ENCODE measurements at regions not wholly inside any gene's neighbourhood (a gene's known extent, or its start where the extent isn't known, plus 50 kb on each side); places are given as distances from the start of the nearest gene placed in this dataset.
"Not testable (repeated sequence)": the region's sequence is repeated elsewhere in the genome, so short reads cannot be mapped to it uniquely, and the experiment has no call there.

DNA sequence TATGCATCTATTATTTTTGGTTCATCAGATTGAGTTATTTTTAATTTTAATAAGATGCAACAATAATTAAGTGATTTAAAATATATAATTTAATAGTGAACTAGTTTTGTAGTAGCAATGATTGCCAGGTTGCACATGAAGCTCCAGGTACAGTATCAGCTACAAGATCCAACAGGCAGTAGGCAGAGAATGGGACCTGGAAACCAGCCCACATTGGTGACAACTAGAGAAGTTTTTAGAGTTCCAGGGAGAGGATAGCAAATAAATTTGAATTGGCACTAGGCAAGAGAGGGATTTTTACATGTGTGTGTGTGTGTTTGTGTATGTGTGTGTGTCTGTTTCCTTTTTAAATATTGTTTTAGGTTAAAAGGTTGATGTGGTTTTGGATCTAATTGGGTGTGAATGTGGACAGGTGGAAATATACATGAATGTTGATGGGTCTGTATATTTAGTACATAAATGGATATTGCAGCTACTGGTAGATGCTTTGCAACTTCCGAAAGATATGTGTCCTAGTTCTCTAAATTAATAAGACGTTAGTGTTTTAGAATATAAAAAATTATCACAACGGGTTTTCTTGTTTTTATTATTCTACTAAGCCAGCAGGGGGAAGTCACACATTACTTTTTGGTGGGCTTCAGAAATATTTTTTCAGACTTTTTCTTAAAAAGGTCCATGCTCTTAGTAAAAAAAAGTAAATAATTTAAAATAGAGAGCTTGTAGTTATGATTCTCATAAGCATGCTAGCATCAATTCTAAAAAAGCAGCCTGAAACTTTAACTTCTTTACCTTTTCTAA lies 110.1 kb upstream of the GBE1 start:
- no peaks in the 10 kb centered on the region for H3K36me3 ChIP-seq (ENCODE audit: control insufficient read depth, insufficient read depth, low read length)
- WGBS (ENCODE audit: insufficient coverage): no CpG with 5 or more reads among the region's 3 CpGs

DNA sequence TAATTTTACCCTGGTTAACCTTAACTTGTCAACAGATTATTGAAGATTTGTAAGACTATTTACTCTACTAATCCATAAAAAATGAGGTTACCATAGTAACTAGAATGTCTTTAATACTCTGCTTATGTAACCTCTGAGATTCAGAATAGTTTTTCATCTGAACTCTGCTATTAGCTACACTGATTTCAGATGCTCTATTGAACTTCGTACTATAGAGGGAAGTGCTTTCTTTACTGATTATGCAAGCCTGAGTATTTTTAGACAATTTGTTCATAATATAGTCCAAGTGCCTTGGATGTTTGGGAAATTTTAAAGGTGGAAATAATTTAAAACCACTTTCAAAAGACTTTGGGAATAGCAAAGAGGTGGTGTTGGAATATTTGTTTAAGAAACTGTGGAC lies 107.9 kb upstream of the GBE1 start:
- Histone ChIP-seq H3K27ac (ENCODE audit: low read depth, low read length) (no peak overlapping the region), H3K36me3 (ENCODE audit: control insufficient read depth, insufficient read depth, low read length) (no peaks in the 10 kb centered on the region), H3K9me3 (ENCODE audit: control insufficient read depth, insufficient read depth, low read length) (no peaks in the 10 kb centered on the region), H3K27me3 (ENCODE audit: control insufficient read depth, insufficient read depth, low read length) (no peaks in the 10 kb centered on the region), H3K4me1 (ENCODE audit: control insufficient read depth, insufficient read depth, low read length) (no peaks in the 10 kb centered on the region), H3K4me3 (ENCODE audit: low read depth, low read length) (no peak overlapping the region)
- no CpG with 5 or more reads among the region's 1 CpG for WGBS (ENCODE audit: insufficient coverage)
- DNase-seq (ENCODE audit: low read depth in 4 of 6, low spot score in 6 of 6): no peak

More for the DNA sequence above, 110.1 kb upstream of the GBE1 start:
- peak in 3 of 6 donors; percentile 29 to 81 (median 53) for DNase-seq (ENCODE audit: low read depth in 4 of 6, low spot score in 6 of 6)
- Histone ChIP-seq H3K9me3 (ENCODE audit: control insufficient read depth, insufficient read depth, low read length) (no peaks in the 10 kb centered on the region), H3K4me1 (ENCODE audit: control insufficient read depth, insufficient read depth, low read length) (no peaks in the 10 kb centered on the region), H3K4me3 (ENCODE audit: low read depth, low read length) (no peak overlapping the region), H3K27me3 (ENCODE audit: control insufficient read depth, insufficient read depth, low read length) (no peaks in the 10 kb centered on the region), H3K27ac (ENCODE audit: low read depth, low read length) (no peak overlapping the region)

- no peak overlapping the region for H3K4me3 ChIP-seq (ENCODE audit: low read depth, low read length)
- H3K4me1 ChIP-seq (ENCODE audit: control insufficient read depth, insufficient read depth, low read length): no peaks in the 10 kb centered on the region
- DNase-seq (ENCODE audit: low read depth in 4 of 6, low spot score in 6 of 6): no peak
- no peaks in the 10 kb centered on the region for H3K27me3 ChIP-seq (ENCODE audit: control insufficient read depth, insufficient read depth, low read length)
- no peak overlapping the region for H3K27ac ChIP-seq (ENCODE audit: low read depth, low read length)
- H3K36me3 ChIP-seq (ENCODE audit: control insufficient read depth, insufficient read depth, low read length): no peaks in the 10 kb centered on the region
- no CpG with 5 or more reads among the region's 1 CpG for WGBS (ENCODE audit: insufficient coverage)
- no peaks in the 10 kb centered on the region for H3K9me3 ChIP-seq (ENCODE audit: control insufficient read depth, insufficient read depth, low read length)
Measured at GRCh38 chr3:81868597-81868996, 107.2 kb upstream of the GBE1 start.

DNA sequence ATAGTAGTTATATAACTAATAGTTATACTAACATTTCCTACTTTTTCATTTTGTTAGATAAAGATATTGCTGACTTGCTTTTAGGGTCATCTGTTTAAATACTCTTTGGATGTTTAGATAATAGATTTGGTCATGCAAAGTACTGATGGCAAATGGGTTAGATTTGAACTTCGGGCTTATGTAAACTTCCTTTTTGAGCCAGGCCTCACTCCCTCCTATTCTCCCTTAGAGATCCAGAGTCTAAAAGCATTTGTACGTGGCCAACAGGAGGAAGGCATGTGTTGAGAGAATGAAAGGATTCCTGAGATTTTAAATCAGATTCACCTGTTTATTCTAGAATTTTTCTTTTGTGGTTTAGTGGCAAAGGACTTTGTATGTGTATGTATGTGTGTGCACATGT lies 106.4 kb upstream of the GBE1 start:
- no peaks in the 10 kb centered on the region for H3K4me1 ChIP-seq (ENCODE audit: control insufficient read depth, insufficient read depth, low read length)
- no peaks in the 10 kb centered on the region for H3K27me3 ChIP-seq (ENCODE audit: control insufficient read depth, insufficient read depth, low read length)
- H3K36me3 ChIP-seq (ENCODE audit: control insufficient read depth, insufficient read depth, low read length): no peaks in the 10 kb centered on the region
- no peak overlapping the region for H3K27ac ChIP-seq (ENCODE audit: low read depth, low read length)
- no peak overlapping the region for H3K4me3 ChIP-seq (ENCODE audit: low read depth, low read length)
- WGBS (ENCODE audit: insufficient coverage): no CpG with 5 or more reads among the region's 2 CpGs
- no peak for DNase-seq (ENCODE audit: low read depth in 4 of 6, low spot score in 6 of 6)
- no peaks in the 10 kb centered on the region for H3K9me3 ChIP-seq (ENCODE audit: control insufficient read depth, insufficient read depth, low read length)

DNA sequence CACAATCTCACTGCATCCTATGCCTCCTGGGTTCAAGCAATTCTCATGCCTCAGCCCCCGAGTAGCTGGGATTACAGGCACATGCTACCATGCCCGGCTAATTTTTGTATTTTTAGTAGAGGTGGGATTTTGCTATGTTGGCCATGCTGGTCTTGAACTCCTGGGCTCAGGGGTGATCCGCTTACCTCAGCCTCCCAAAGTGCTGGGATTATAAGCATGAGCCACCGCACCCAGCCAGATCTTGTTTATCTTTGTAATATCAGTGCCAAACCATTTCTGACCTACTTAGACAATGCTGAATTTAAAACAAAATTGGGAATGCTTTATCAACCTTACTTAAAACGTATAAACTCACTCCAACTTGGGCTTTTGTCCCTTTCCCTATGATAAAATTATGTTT lies 103.7 kb upstream of the GBE1 start:
- H3K9me3 ChIP-seq (ENCODE audit: control insufficient read depth, insufficient read depth, low read length); H3K4me3 ChIP-seq (ENCODE audit: low read depth, low read length); DNase-seq (ENCODE audit: low read depth in 4 of 6, low spot score in 6 of 6); H3K36me3 ChIP-seq (ENCODE audit: control insufficient read depth, insufficient read depth, low read length); H3K27me3 ChIP-seq (ENCODE audit: control insufficient read depth, insufficient read depth, low read length); H3K27ac ChIP-seq (ENCODE audit: low read depth, low read length); H3K4me1 ChIP-seq (ENCODE audit: control insufficient read depth, insufficient read depth, low read length): not testable (repeated sequence)
- WGBS (ENCODE audit: insufficient coverage): 100% methylated on average over 2 of the region's 5 CpGs

GRCh38 chr3:81864272-81864671 lies 102.8 kb upstream of the GBE1 start:
- Histone ChIP-seq H3K27ac (ENCODE audit: low read depth, low read length) (no peak overlapping the region), H3K4me3 (ENCODE audit: low read depth, low read length) (no peak overlapping the region), H3K4me1 (ENCODE audit: control insufficient read depth, insufficient read depth, low read length) (no peaks in the 10 kb centered on the region), H3K27me3 (ENCODE audit: control insufficient read depth, insufficient read depth, low read length) (no peaks in the 10 kb centered on the region), H3K36me3 (ENCODE audit: control insufficient read depth, insufficient read depth, low read length) (no peaks in the 10 kb centered on the region), H3K9me3 (ENCODE audit: control insufficient read depth, insufficient read depth, low read length) (no peaks in the 10 kb centered on the region)
- 42% methylated on average over 2 of the region's 7 CpGs for WGBS (ENCODE audit: insufficient coverage)
- no peak for DNase-seq (ENCODE audit: low read depth in 4 of 6, low spot score in 6 of 6)

- WGBS (ENCODE audit: insufficient coverage): no CpG with 5 or more reads among the region's 4 CpGs
- no peak overlapping the region for H3K27ac ChIP-seq (ENCODE audit: low read depth, low read length)
- no peaks in the 10 kb centered on the region for H3K27me3 ChIP-seq (ENCODE audit: control insufficient read depth, insufficient read depth, low read length)
- no peaks in the 10 kb centered on the region for H3K9me3 ChIP-seq (ENCODE audit: control insufficient read depth, insufficient read depth, low read length)
- no peaks in the 10 kb centered on the region for H3K4me1 ChIP-seq (ENCODE audit: control insufficient read depth, insufficient read depth, low read length)
- no peaks in the 10 kb centered on the region for H3K36me3 ChIP-seq (ENCODE audit: control insufficient read depth, insufficient read depth, low read length)
- no peak overlapping the region for H3K4me3 ChIP-seq (ENCODE audit: low read depth, low read length)
- no peak for DNase-seq (ENCODE audit: low read depth in 4 of 6, low spot score in 6 of 6)
Measured at GRCh38 chr3:81863756-81864155, 102.3 kb upstream of the GBE1 start.

DNA sequence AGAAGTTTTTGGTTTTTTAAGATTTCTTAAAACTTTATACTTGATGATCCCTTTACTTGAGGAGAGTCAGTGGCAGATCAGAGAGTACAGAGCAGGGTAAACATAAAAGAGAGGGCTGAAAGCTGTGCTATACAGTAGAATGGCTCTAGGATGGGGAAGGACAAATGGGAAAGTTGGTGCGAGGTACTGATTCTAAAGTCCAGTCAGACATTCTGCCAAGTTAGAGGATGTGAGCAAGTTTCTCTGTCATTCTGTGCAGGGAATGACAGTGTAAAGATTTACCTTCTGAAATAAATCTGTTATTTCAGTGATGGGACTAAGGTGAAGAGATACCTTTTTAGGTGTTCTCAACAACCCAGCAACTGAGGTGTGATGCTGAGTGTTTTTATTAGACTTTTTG lies 100.1 kb upstream of the GBE1 start:
- WGBS (ENCODE audit: insufficient coverage): 100% methylated on average over 1 of the region's 1 CpG
- no peak overlapping the region for H3K4me3 ChIP-seq (ENCODE audit: low read depth, low read length)
- H3K36me3 ChIP-seq (ENCODE audit: control insufficient read depth, insufficient read depth, low read length): no peaks in the 10 kb centered on the region
- no peak overlapping the region for H3K27ac ChIP-seq (ENCODE audit: low read depth, low read length)
- no peaks in the 10 kb centered on the region for H3K4me1 ChIP-seq (ENCODE audit: control insufficient read depth, insufficient read depth, low read length)
- H3K27me3 ChIP-seq (ENCODE audit: control insufficient read depth, insufficient read depth, low read length): no peaks in the 10 kb centered on the region
- no peak for DNase-seq (ENCODE audit: low read depth in 4 of 6, low spot score in 6 of 6)
- no peaks in the 10 kb centered on the region for H3K9me3 ChIP-seq (ENCODE audit: control insufficient read depth, insufficient read depth, low read length)

GRCh38 chr3:81859524-81859923 lies 98.1 kb upstream of the GBE1 start:
- Histone ChIP-seq H3K4me3 (ENCODE audit: low read depth, low read length) (no peak overlapping the region), H3K27me3 (ENCODE audit: control insufficient read depth, insufficient read depth, low read length) (no peaks in the 10 kb centered on the region), H3K4me1 (ENCODE audit: control insufficient read depth, insufficient read depth, low read length) (no peaks in the 10 kb centered on the region), H3K9me3 (ENCODE audit: control insufficient read depth, insufficient read depth, low read length) (no peaks in the 10 kb centered on the region), H3K27ac (ENCODE audit: low read depth, low read length) (no peak overlapping the region), H3K36me3 (ENCODE audit: control insufficient read depth, insufficient read depth, low read length) (no peaks in the 10 kb centered on the region)
- no peak for DNase-seq (ENCODE audit: low read depth in 4 of 6, low spot score in 6 of 6)
- WGBS (ENCODE audit: insufficient coverage): no CpG with 5 or more reads among the region's 1 CpG

GRCh38 chr3:81853431-81853830 lies 92.0 kb upstream of the GBE1 start:
- WGBS (ENCODE audit: insufficient coverage): no CpG with 5 or more reads among the region's 3 CpGs
- DNase-seq (ENCODE audit: low read depth in 4 of 6, low spot score in 6 of 6): no peak

More at GRCh38 chr3:81853431-81853830, 92.0 kb upstream of the GBE1 start:
- Histone ChIP-seq H3K9me3 (ENCODE audit: control insufficient read depth, insufficient read depth, low read length) (no peaks in the 10 kb centered on the region), H3K36me3 (ENCODE audit: control insufficient read depth, insufficient read depth, low read length) (no peaks in the 10 kb centered on the region), H3K4me3 (ENCODE audit: low read depth, low read length) (no peak overlapping the region), H3K27me3 (ENCODE audit: control insufficient read depth, insufficient read depth, low read length) (no peaks in the 10 kb centered on the region), H3K4me1 (ENCODE audit: control insufficient read depth, insufficient read depth, low read length) (no peaks in the 10 kb centered on the region), H3K27ac (ENCODE audit: low read depth, low read length) (no peak overlapping the region)
